HepG2 (cell line): ENCODE measurements at regions not wholly inside any gene's neighbourhood (a gene's known extent, or its start where the extent isn't known, plus 50 kb on each side); places are given as distances from the start of the nearest gene placed in this dataset.

Experiments used
- ADNP ChIP-seq: sonication (generic); formaldehyde crosslinking; IDR thresholded peaks from 2 replicates; pipeline ENCODE4 v1.4.0; 2020; ENCODE audit warnings: missing genetic modification reagents
- ARNT2 ChIP-seq: sonication (generic); formaldehyde crosslinking; IDR thresholded peaks from 2 replicates; pipeline ENCODE4 v1.8.0; 2022; ENCODE audit warnings: mild to moderate bottlenecking, low read depth, missing genetic modification reagents, moderate library complexity
- ESRRA ChIP-seq: sonication (generic); formaldehyde crosslinking; IDR thresholded peaks from 2 replicates; pipeline ENCODE4 v1.5.1; 2020; ENCODE audit warnings: mild to moderate bottlenecking, low read depth, missing genetic modification reagents
- FOXO1 ChIP-seq: sonication (generic); formaldehyde crosslinking; IDR thresholded peaks from 2 replicates; pipeline ENCODE4 v1.4.0; 2020; ENCODE audit warnings: missing genetic modification reagents
- FOXO4 ChIP-seq: sonication (generic); formaldehyde crosslinking; conservative IDR thresholded peaks from 2 replicates; pipeline ENCODE4 v1.8.1; 2023; ENCODE audit warnings: missing genetic modification reagents
- GLMP ChIP-seq: sonication (generic); formaldehyde crosslinking; IDR thresholded peaks from 2 replicates; pipeline ENCODE4 v1.9.0; 2021; ENCODE audit warnings: missing genetic modification reagents, mild to moderate bottlenecking, borderline replicate concordance
- MED8 ChIP-seq: sonication (generic); formaldehyde crosslinking; IDR thresholded peaks from 2 replicates; pipeline ENCODE4 v1.8.1; 2023; ENCODE audit warnings: mild to moderate bottlenecking, missing genetic modification reagents; ENCODE audit not compliant: insufficient replicate concordance
- MTA3 ChIP-seq: sonication (generic); formaldehyde crosslinking; IDR thresholded peaks from 2 replicates; pipeline ENCODE4 v1.4.0; 2020; ENCODE audit warnings: missing genetic modification reagents
- NCOA1 ChIP-seq: sonication (generic); formaldehyde crosslinking; IDR thresholded peaks from 2 replicates; pipeline ENCODE4 v1.9.0; 2021; ENCODE audit warnings: missing genetic modification reagents
- NFATC3 ChIP-seq: sonication (generic); formaldehyde crosslinking; IDR thresholded peaks from 2 replicates; pipeline ENCODE4 v1.5.1; 2020; ENCODE audit warnings: mild to moderate bottlenecking, missing genetic modification reagents
- PRDM10 ChIP-seq: sonication (generic); formaldehyde crosslinking; IDR thresholded peaks from 2 replicates; pipeline ENCODE4 v1.4.0; 2020; ENCODE audit warnings: low read depth, missing genetic modification reagents
- REXO4 ChIP-seq: sonication (generic); formaldehyde crosslinking; IDR thresholded peaks from 2 replicates; pipeline ENCODE4 v1.8.0; 2022; ENCODE audit warnings: missing genetic modification reagents, mild to moderate bottlenecking, borderline replicate concordance
- RFX3 ChIP-seq: IDR thresholded peaks from 2 replicates; pipeline ENCODE4 v1.6.1; 2016; ENCODE audit warnings: missing biosample characterization, missing genetic modification reagents
- SAFB2 ChIP-seq: sonication (generic); formaldehyde crosslinking; IDR thresholded peaks from 2 replicates; pipeline ENCODE4 v1.5.1; 2020; ENCODE audit warnings: missing genetic modification reagents, low read depth, mild to moderate bottlenecking, borderline replicate concordance
- TCF7 ChIP-seq: sonication (generic); IDR thresholded peaks from 2 replicates; pipeline ENCODE4 v1.6.1; 2016; ENCODE audit warnings: antibody characterized with exemption, low read depth
- THYN1 ChIP-seq: sonication (generic); formaldehyde crosslinking; IDR thresholded peaks from 2 replicates; pipeline ENCODE4 v1.8.1; 2023; ENCODE audit warnings: low read depth, mild to moderate bottlenecking, moderate library complexity, missing genetic modification reagents, borderline replicate concordance
- ZBTB42 ChIP-seq: sonication (generic); formaldehyde crosslinking; IDR thresholded peaks from 2 replicates; pipeline ENCODE4 v1.5.0; 2020; ENCODE audit warnings: mild to moderate bottlenecking, missing genetic modification reagents
- ZBTB7A ChIP-seq: sonication (generic); formaldehyde crosslinking; IDR thresholded peaks from 2 replicates; pipeline ENCODE4 v1.8.0; 2022; ENCODE audit warnings: mild to moderate bottlenecking, missing genetic modification reagents
- ZNF460 ChIP-seq: sonication (generic); formaldehyde crosslinking; IDR thresholded peaks from 2 replicates; pipeline ENCODE4 v1.5.1; 2020; ENCODE audit warnings: missing genetic modification reagents, mild to moderate bottlenecking, borderline replicate concordance
- ZNF709 ChIP-seq: sonication (generic); formaldehyde crosslinking; IDR thresholded peaks from 2 replicates; pipeline ENCODE4 v1.5.0; 2020; ENCODE audit warnings: mild to moderate bottlenecking, missing genetic modification reagents
- ZNF720 ChIP-seq: sonication (generic); formaldehyde crosslinking; IDR thresholded peaks from 2 replicates; pipeline ENCODE4 v1.4.0; 2020; ENCODE audit warnings: missing genetic modification reagents
- ZNF781 ChIP-seq: sonication (generic); formaldehyde crosslinking; IDR thresholded peaks from 2 replicates; pipeline ENCODE4 v1.5.1; 2020; ENCODE audit warnings: borderline replicate concordance, mild to moderate bottlenecking, missing genetic modification reagents; ENCODE audit errors: not compliant biosample characterization
- ZSCAN5A ChIP-seq: sonication (generic); formaldehyde crosslinking; IDR thresholded peaks from 2 replicates; pipeline ENCODE4 v1.8.0; 2022; ENCODE audit warnings: mild to moderate bottlenecking, missing genetic modification reagents, borderline replicate concordance

GRCh38 chr6:139480356-139481165, 106.1 kb upstream of the CITED2 start (continued):
- TF ChIP-seq FOXO4 (CRISPR knock-in tag), result no peak
- TF ChIP-seq ZNF709 (CRISPR knock-in tag), result no peak
- TF ChIP-seq ZNF781 (CRISPR knock-in tag), result no peak
- TF ChIP-seq FOXO1, result peak; percentile 92
- 0 out of 2 replicates have a peak, but pooled peaks have one; percentile 59 for TF ChIP-seq NCOA1 (CRISPR knock-in tag)
- no peak for TF ChIP-seq ZBTB42 (CRISPR knock-in tag)
- no peak; the same call in 1 of the 2 replicates for TF ChIP-seq ZNF460 (CRISPR knock-in tag)
- TF ChIP-seq TCF7, result no peak
- TF ChIP-seq ARNT2, result no peak
- TF ChIP-seq MTA3, result no peak
- peak; percentile 30; the same call in 1 of the 2 replicates for TF ChIP-seq ZBTB7A
- TF ChIP-seq GLMP (CRISPR knock-in tag), result no peak
- TF ChIP-seq SAFB2 (CRISPR knock-in tag), result no peak
- no peak for TF ChIP-seq RFX3
- peak; percentile 69; the same call in 1 of the 2 replicates for TF ChIP-seq ZSCAN5A (CRISPR knock-in tag)
- no peak for TF ChIP-seq ZNF720
- no peak for TF ChIP-seq PRDM10 (CRISPR knock-in tag)
- 0 out of 2 replicates have a peak, but pooled peaks have one; percentile 14 for TF ChIP-seq THYN1 (CRISPR knock-in tag)
- TF ChIP-seq ADNP, result no peak
- TF ChIP-seq NFATC3 (CRISPR knock-in tag), result no peak
- no peak for TF ChIP-seq REXO4
- no peak for TF ChIP-seq MED8 (CRISPR knock-in tag)
- TF ChIP-seq ESRRA (CRISPR knock-in tag), result peak; percentile 75
